ENCODE measurements at regions not wholly inside any gene's neighbourhood (a gene's known extent, or its start where the extent isn't known, plus 50 kb on each side); places are given as distances from the start of the nearest gene placed in this dataset.

GRCh38 chr4:82215800-82216199 lies 158.0 kb downstream of the HNRNPD start:
- TF ChIP-seq RAD21 (IDR thresholded peaks at IDR 0.05 in 1 of 2, conservative IDR thresholded peaks at IDR 0.05 in 1 of 2; ENCODE audit: low read depth in 2 of 2, low read length in 2 of 2) = no peak
- no peak for TF ChIP-seq CEBPB (IDR thresholded peaks at IDR 0.05; ENCODE audit: low read depth, low read length)
- TF ChIP-seq POLR2A (IDR thresholded peaks at IDR 0.05; ENCODE audit: control extremely low read depth in 1 of 2, low read depth in 2 of 2, low read length in 2 of 2) = no peak

All from H1 (cell line).